ENCODE measurements at regions not wholly inside any gene's neighbourhood (a gene's known extent, or its start where the extent isn't known, plus 50 kb on each side); places are given as distances from the start of the nearest gene placed in this dataset.

DNA sequence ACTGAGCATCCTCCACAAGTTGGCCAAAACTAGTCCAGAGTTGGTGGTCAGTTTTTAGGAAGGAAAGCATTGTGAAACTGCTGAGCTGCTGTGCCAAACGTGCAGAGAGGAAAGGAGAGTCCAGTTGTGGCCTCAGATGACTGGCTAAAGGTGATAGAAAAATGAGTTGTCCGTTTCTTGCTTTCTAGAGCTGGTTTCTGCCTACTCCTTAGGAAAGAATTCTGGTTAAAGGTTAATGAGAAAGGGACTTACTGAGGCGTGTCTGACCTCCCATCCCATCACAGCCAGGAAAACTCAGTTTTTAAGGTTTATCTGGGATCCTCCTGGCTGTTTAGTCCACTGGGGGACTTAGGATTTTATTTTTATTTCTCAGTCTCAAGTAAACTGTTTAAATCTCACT lies 1186.3 kb downstream of the UQCRFS1 start:
- Histone ChIP-seq H3K27me3 (ENCODE audit: control insufficient read depth in 2 of 2, insufficient read depth in 2 of 2, low read length in 2 of 2) (no peaks in the 10 kb centered on the region), H3K9me1 (replicated peaks; ENCODE audit: control insufficient read depth, extremely low read depth, insufficient read depth, low read length) (no peaks in the 10 kb centered on the region), H3K27ac (ENCODE audit: insufficient read depth, low read depth, low read length) (no peak overlapping the region), H4K20me1 (replicated peaks; ENCODE audit: control insufficient read depth, extremely low read depth, insufficient read depth, low read length) (no peaks in the 10 kb centered on the region), H3K4me3 (replicated peaks in 1 of 3; ENCODE audit: insufficient read depth in 1 of 3, low read depth in 1 of 3, low read length in 3 of 3) (no peak overlapping the region), H3K9ac (replicated peaks; ENCODE audit: extremely low read depth, insufficient read depth, low read length) (no peak overlapping the region), H3K9me3 (replicated peaks; ENCODE audit: control insufficient read depth, insufficient read depth, low read length) (peaks cover 3% of the 10 kb centered on the region), H3K79me2 (ENCODE audit: control insufficient read depth, insufficient read depth, low read length) (no peaks in the 10 kb centered on the region), H3K4me1 (ENCODE audit: control insufficient read depth, extremely low read depth, insufficient read depth, low read length) (no peaks in the 10 kb centered on the region), H2AFZ (ENCODE audit: low read depth, low read length) (no peak overlapping the region), H3K4me2 (ENCODE audit: insufficient read depth, low read length) (no peak overlapping the region), H3K36me3 (ENCODE audit: control insufficient read depth in 2 of 2, extremely low read depth in 1 of 2, insufficient read depth in 2 of 2, low read length in 2 of 2) (no peaks in the 10 kb centered on the region)
- ChIA-PET CTCF (no interaction called here), POLR2A (no interaction called here)
- intact Hi-C loops (cut with micrococcal nuclease) (no loop called here), dilution Hi-C loops (cut with MboI; ENCODE audit: extremely low pct_ligation_motif_present, low sequenced_read_pairs) (no loop called here)
- TF ChIP-seq JUN (IDR thresholded peaks at IDR 0.05; ENCODE audit: borderline replicate concordance, insufficient read depth, insufficient read length, low read depth) (no peak), POLR2A (IDR thresholded peaks at IDR 0.05; ENCODE audit: low read depth, low read length) (no peak)
- FAIRE-seq (no peak), DNase-seq (ENCODE audit: low read depth, low spot score) (no peak)
- BruUV-seq (replicated peaks), result no TSS peak

DNA sequence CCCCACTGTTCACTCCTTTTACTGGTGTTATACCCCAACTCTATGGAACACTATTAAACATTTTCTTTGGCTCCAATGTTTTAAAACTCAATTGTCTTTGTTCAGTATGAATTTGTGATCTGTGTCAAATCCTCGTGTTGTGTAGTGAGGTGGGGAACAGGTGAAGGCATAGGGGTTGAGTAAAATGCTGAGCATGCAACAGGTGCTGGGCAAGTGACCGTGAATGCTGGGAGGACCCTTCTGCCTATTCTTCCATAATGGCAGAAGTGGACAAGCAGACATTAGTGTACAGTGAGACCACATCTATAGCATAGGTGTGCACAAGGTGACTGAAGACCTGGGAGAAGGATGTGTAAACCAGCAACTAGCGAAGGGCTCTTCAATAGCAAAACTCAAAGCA lies 1188.0 kb downstream of the UQCRFS1 start:
- dilution Hi-C loops (cut with MboI; ENCODE audit: extremely low pct_ligation_motif_present, low sequenced_read_pairs) (no loop called here), intact Hi-C loops (cut with micrococcal nuclease) (no loop called here)
- CTCF ChIA-PET, result no interaction called here

More for the DNA sequence above, 1188.0 kb downstream of the UQCRFS1 start:
- no peaks in the 10 kb centered on the region for H3K9me1 ChIP-seq (replicated peaks; ENCODE audit: control insufficient read depth, extremely low read depth, insufficient read depth, low read length)
- H3K27me3 ChIP-seq (ENCODE audit: control insufficient read depth in 2 of 2, insufficient read depth in 2 of 2, low read length in 2 of 2), result no peaks in the 10 kb centered on the region
- TF ChIP-seq POLR2A (IDR thresholded peaks at IDR 0.05; ENCODE audit: low read depth, low read length) (no peak), CTCF (IDR thresholded peaks at IDR 0.05; ENCODE audit: extremely low read depth in 1 of 2, insufficient read depth in 1 of 2, low read depth in 1 of 2, low read length in 2 of 2) (no peak), GATA2 (IDR thresholded peaks at IDR 0.05; ENCODE audit: insufficient read depth, insufficient read length, low read depth, low read length) (no peak), MYC (IDR thresholded peaks at IDR 0.05; ENCODE audit: low read depth, low read length) (no peak), JUN (IDR thresholded peaks at IDR 0.05; ENCODE audit: borderline replicate concordance, insufficient read depth, insufficient read length, low read depth) (no peak), FOS (IDR thresholded peaks at IDR 0.05; ENCODE audit: borderline replicate concordance, insufficient read depth, low read length) (no peak), POLR2AphosphoS5 (IDR thresholded peaks at IDR 0.05; ENCODE audit: insufficient read depth, low read depth, low read length) (no peak), EZH2 (IDR thresholded peaks at IDR 0.05; ENCODE audit: borderline replicate concordance, low read depth, low read length, severe bottlenecking) (no peak)
- TF ChIP-seq, protein P1, sequence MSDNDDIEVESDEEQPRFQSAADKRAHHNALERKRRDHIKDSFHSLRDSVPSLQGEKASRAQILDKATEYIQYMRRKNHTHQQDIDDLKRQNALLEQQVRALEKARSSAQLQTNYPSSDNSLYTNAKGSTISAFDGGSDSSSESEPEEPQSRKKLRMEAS (IDR thresholded peaks at IDR 0.05; ENCODE audit: insufficient read depth, insufficient read length), result no peak
- POLR2A ChIA-PET, result no interaction called here
- H3K9me3 ChIP-seq (replicated peaks; ENCODE audit: control insufficient read depth, insufficient read depth, low read length), result peaks cover 3% of the 10 kb centered on the region
- no peaks in the 10 kb centered on the region for H3K4me1 ChIP-seq (ENCODE audit: control insufficient read depth, extremely low read depth, insufficient read depth, low read length)
- H4K20me1 ChIP-seq (replicated peaks; ENCODE audit: control insufficient read depth, extremely low read depth, insufficient read depth, low read length), result no peaks in the 10 kb centered on the region
- DNase-seq (ENCODE audit: low read depth, low spot score) (no peak), FAIRE-seq (no peak)
- H3K27ac ChIP-seq (ENCODE audit: insufficient read depth, low read depth, low read length), result no peak overlapping the region
- H3K79me2 ChIP-seq (ENCODE audit: control insufficient read depth, insufficient read depth, low read length), result no peaks in the 10 kb centered on the region
- no peaks in the 10 kb centered on the region for H3K36me3 ChIP-seq (ENCODE audit: control insufficient read depth in 2 of 2, extremely low read depth in 1 of 2, insufficient read depth in 2 of 2, low read length in 2 of 2)
- no peak overlapping the region for H2AFZ ChIP-seq (ENCODE audit: low read depth, low read length)
- no peak overlapping the region for H3K4me2 ChIP-seq (ENCODE audit: insufficient read depth, low read length)
- no TSS peak for BruUV-seq (replicated peaks)
- no peak overlapping the region for H3K9ac ChIP-seq (replicated peaks; ENCODE audit: extremely low read depth, insufficient read depth, low read length)
- H3K4me3 ChIP-seq (replicated peaks in 1 of 3; ENCODE audit: insufficient read depth in 1 of 3, low read depth in 1 of 3, low read length in 3 of 3), result no peak overlapping the region

All from endothelial cell of umbilical vein (primary cell).